ENCODE measurements at regions not wholly inside any gene's neighbourhood (a gene's known extent, or its start where the extent isn't known, plus 50 kb on each side); places are given as distances from the start of the nearest gene placed in this dataset.

DNA sequence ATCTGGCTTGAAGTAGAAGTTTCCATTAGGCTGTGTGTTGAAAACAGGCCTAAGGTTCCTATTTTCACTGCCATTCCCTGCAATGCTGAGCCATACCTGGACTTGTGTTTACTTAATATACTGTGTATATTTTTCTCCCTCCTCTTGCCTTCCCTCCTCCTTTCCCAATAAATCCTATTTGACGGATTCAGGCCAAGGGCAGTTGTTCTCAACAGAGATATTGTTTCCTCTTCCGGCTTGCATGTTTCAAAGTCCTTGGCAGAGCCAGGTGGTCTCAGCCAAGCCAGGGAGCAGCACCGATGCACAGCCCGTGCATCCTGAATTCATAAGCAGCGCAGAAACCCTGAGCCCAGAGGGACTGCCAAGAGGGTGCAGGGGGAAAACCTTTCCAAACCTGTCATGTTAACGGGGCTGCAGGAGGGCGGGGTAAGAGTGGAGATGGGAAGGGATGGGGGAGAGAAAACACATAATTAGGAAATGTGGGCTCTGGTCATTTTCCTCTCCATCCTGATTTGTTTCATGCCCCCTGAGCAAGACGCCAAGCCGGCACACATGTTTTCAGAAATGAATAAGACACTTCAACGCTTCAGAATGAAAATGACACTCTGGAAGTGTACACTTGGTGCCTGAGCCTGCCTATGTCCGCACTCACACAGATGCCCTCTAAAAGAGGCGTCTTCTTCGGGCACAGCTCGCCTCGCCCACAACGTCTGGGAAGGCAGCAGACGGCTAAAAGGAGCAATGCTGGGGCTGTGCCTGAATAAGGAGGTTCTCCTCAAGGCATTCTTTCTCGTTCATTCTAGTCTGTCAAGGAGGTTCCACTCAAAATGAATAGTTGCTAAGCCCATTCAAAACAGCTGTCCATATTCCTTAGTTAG lies 149.3 kb upstream of the UBL3 start:
- no peak for DNase-seq (ENCODE audit: low spot score)

DNA sequence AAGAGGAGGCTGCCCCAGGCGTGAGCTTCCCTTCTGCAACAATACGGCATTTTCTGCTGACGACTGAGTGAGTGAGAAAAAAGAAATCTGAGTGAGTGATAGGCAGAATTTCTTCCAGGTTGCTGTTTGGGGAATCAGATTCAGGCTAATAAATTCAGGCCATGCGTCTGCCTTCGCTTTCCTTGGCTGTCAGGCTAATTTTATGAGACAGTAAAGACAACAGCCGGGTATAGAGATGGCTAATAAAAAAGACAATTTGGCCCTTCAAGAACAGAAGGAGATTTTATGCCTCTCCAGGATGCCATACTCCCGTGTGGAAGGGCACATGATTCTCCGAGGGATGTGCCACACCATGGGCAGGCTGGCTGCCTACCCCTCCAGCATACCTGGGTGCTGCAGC lies 145.9 kb upstream of the UBL3 start:
- no peak for DNase-seq (ENCODE audit: low spot score)

DNA sequence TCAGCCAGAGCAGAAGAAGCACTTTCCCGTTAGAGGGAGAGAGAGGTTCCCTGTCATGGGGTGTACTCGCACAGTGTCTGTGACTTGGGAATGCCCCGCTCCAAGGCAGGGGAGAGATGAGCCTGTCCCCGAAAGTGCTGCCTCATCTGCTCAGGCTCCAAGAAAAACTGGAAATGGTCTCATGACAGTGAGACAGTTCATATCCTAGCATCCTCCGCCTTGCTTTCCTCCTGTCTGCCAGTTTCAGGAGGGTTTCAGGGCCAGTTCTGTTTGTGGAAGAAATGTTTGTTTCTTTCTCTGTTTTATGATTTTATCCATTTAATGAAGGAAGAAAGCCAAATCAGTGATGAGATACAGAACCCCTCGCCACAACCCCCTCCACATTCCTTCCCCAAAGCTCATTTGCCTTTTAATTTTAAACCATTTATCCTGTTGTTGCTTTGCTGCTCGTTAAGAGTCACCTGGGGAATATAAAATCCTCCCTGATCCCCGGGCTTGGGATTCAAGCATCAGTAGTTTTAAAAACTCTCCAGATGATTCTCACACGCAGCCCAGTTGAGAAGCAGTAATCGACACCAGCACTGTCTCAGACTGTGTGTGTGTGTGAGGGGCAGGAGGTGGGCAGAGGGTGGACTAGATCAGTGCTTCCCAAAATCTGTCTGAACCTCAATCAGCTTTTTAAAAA lies 144.6 kb upstream of the UBL3 start:
- DNase-seq (ENCODE audit: low spot score): no peak

DNA sequence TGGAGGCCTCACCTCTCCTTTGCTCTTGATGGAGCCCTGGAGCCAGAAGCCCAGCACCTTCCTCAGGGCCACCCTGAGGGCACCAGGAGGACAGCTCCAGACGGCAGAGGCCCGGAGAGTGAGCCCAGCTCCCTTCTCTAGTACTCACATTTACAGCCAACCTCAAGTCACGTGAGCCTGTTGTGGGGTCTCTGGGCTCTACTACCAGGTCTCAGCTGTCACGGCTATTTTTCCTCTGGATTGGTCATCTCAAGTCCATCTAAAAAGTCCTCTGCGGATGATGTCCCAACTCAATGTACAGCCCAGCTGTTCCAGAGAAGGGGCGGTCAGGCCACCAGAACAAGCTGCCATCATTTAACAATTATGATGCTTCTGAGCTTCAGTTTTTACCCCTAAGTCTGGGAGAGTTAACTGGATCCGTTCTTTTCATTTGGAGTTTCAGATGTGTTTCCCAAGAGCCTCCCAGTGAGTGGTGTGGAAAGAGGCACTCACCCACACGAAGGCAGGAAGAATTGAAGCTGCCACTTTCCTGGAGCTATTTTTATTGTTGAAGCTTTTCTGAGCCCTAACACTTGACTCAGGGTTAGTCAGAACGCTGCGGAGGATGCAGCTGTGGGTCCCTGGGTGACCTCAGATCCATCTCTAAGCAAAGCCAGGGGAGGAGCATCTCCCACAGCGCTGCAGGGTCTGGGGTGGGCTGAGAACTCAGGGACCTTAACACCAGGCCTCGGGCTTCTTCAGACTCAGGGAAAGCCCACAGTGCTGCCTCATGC lies 143.5 kb upstream of the UBL3 start:
- no peak for DNase-seq (ENCODE audit: low spot score)

- DNase-seq (ENCODE audit: low spot score): no peak
Observed at GRCh38 chr13:29993196-29993595, 142.8 kb upstream of the UBL3 start.

DNA sequence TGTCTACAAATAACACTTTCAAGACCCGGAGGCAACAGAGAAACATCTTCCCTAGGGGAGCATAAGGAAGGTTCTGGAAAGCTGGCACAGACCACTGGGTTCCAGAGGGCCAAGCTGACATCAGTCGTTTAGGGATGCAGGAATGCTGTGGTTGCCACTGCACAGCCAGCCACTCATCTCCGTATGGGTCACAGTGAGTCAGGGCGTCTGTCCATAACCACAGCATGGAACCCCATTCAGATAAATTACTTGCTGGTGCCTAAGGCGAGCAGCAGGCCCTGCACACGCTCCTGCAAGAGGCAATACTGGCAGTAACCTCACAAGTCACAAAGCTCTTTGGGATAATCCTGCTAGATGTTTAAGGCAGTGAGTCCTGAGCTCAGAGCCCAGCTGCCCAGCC lies 140.9 kb upstream of the UBL3 start:
- DNase-seq (ENCODE audit: low spot score): no peak

- no peak for DNase-seq (ENCODE audit: low spot score)
Observed at GRCh38 chr13:29987340-29987739, 136.9 kb upstream of the UBL3 start.

- no peak for DNase-seq (ENCODE audit: low spot score)
Observed at GRCh38 chr13:29980339-29980738, 129.9 kb upstream of the UBL3 start.

DNA sequence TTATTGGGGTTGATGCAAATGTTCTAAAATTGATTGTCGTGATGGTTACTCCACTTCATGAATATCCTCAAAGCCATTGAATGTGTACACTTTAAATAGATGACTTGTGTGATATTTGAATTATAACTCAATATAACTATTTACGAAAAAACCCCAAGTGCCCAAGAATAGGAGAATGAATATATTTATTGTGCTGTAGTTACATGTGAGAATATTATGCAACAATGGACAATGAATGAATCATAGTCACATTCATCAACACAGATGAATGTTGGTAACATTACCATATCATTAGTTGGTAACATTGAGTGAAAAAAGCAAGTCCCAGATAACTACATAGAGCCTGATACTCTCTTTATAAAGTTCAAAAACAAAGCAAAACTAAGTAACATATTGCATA lies 127.8 kb upstream of the UBL3 start:
- DNase-seq (ENCODE audit: low spot score): no peak

DNA sequence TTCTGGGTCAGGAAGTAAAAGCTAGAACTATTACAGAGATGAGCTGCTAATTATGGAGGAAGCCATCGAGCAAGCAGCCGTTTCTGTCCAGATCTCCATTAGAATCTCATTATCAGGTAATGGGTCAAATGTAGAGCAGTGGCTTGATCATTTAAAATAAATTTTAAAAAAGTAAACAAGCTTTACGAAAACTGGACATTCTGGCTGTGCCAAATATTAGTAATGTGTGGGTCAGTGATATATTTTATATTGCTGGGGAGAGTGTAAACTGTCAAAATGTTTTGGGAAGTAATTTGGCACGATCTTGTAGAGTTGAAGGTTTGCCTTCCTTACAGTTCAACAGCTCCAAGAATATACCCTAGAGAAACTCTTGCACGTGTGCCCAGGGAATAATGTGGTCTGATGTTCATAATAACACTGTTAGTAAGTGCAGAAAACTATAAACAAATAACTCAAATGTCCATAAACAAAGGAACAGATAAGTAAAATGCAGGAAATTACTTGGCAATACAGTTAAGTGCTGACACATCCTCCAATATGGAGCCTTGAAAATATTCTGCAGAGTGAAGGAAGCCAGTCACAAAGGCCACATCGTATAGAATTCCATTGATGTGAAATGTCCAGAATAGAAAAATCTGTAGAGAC lies 127.2 kb upstream of the UBL3 start:
- DNase-seq (ENCODE audit: low spot score): no peak

DNA sequence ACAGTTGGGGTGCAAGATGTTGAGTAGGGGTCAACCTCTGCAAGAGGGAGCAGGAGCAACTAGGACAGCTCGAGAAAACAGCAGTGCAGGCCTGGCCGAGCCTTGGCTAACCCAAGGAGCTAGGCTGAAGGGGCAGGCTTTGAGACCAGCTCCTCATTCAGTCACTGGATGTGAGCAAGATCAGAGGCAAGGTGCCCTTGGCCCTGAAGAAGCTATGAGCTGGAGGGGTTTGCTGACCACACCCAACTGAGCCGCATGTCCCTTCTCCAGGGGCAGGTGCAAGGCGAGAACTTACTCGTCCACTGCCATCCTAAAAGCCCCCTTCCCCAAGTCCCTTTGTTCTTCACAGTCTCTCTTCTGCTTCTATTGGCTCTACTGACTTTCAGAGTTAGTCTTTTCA lies 126.1 kb upstream of the UBL3 start:
- no peak for DNase-seq (ENCODE audit: low spot score)

- no peak for DNase-seq (ENCODE audit: low spot score)
Observed at GRCh38 chr13:29975283-29975682, 124.9 kb upstream of the UBL3 start.

- DNase-seq (ENCODE audit: low spot score): no peak
Observed at GRCh38 chr13:29969286-29969685, 118.9 kb upstream of the UBL3 start.

DNA sequence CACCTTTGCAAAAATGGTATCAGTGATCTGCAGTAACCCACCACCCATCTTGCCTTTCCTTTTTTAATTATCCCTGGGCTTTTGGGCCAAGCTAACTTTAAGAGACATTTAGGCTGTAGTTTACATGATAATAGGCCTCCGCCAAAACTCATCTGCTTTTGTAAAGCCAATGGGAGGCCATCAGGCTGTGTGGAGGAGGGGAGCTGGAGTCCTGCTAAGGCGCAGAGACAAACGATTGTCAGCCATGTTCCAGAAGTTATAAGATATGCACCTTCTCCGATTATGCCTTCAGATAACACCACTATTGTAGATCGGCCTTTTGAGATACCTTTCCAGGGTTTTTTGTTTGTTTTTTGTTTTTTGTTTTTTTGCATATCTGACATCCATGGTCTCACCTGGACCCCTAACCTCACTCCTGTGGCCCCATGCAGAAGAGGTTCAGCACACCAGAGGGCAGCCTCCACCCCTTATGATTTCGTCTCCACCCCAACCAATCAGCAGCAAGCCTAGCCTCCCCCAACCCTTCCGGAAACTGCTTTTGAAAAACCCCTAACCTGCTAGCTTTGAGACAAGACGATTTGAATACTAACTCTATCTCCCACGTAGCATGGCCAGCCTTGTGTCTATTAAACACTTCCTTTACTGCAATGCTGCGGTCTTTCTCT lies 113.9 kb upstream of the UBL3 start:
- no peak for DNase-seq (ENCODE audit: low spot score)

GRCh38 chr13:29963089-29963488 lies 112.7 kb upstream of the UBL3 start:
- no peak for DNase-seq (ENCODE audit: low spot score)

DNA sequence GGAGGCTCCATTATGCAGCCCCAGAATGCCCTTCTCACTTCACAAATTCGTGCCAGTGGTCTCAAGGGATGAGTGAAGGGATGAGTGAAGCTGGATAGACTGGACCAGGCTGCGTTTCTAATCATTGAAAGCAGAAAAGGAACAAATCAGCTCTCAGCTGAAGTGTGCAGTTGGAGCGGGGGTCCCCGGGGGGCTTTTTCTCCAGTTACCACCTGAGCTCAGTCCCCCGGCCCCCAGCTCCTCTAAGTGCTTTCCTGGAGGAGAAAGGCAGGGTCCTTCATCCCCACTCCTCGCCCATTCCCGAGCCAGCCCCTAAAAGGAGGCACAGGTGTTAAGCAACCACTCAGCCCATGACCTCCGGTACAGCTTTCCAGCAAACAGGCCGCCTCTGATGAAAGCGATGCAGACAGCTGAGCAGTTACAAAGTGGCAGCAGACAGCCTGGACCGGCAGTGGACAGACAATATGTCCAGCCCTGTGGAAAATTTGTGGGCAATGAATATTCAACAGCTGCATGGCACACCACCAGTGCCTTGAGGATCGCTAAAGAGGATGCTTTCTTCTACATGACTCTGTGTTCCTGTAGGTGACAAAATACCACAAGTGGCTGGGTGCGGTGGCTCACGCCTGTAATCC lies 110.7 kb upstream of the UBL3 start:
- DNase-seq (ENCODE audit: low spot score): no peak

- no peak for DNase-seq (ENCODE audit: low spot score)
Observed at GRCh38 chr13:29959603-29960002, 109.2 kb upstream of the UBL3 start.

DNA sequence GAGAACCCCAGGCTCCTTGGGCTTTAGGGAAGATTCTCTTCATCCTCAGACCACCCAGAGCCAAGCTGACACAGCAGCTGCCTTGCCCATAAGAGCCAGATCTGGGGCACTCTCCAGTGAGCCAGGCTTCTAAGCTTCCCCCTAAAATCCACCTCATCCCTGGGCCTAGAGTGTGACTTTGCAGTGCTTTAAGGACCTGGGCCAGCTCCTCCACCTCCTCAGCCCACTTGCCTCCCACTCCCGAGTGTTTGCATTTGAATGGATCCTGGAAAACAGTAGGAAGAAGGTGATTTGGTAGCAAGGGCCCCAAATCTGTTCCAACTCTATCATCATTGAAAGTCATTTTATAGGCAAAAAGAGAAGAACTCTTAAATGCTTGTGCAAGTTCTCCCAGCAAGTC lies 108.7 kb upstream of the UBL3 start:
- DNase-seq (ENCODE audit: low spot score): no peak

GRCh38 chr13:29958476-29958875 lies 108.1 kb upstream of the UBL3 start:
- no peak for DNase-seq (ENCODE audit: low spot score)

GRCh38 chr13:29957320-29957719 lies 106.9 kb upstream of the UBL3 start:
- DNase-seq (ENCODE audit: low spot score): no peak

GRCh38 chr13:29956853-29957252 lies 106.4 kb upstream of the UBL3 start:
- no peak for DNase-seq (ENCODE audit: low spot score)
